OCI-M1 (cell line): ENCODE measurements at regions not wholly inside any gene's neighbourhood (a gene's known extent, or its start where the extent isn't known, plus 50 kb on each side); places are given as distances from the start of the nearest gene placed in this dataset.

ENCODE experiments used
- DNase-seq: peaks from one replicate; lab custom pipeline; 2025; lab: John Stamatoyannopoulos, UW

GRCh38 chr2:192267484-192267883 lies 72.8 kb upstream of the TMEFF2 start:
- DNase-seq = no peak

GRCh38 chr2:192265751-192266150 lies 71.0 kb upstream of the TMEFF2 start:
- DNase-seq = peak; percentile 55

GRCh38 chr2:192254444-192254843 lies 59.7 kb upstream of the TMEFF2 start:
- no peak for DNase-seq

GRCh38 chr2:192253692-192254091 lies 59.0 kb upstream of the TMEFF2 start:
- DNase-seq = no peak

- DNase-seq = no peak
Measured at GRCh38 chr2:192250961-192251360, 56.2 kb upstream of the TMEFF2 start.

GRCh38 chr2:192247456-192247855 lies 52.7 kb upstream of the TMEFF2 start:
- DNase-seq = no peak

GRCh38 chr2:192246297-192246696 lies 51.6 kb upstream of the TMEFF2 start:
- no peak for DNase-seq

GRCh38 chr2:192245329-192245728 lies 50.6 kb upstream of the TMEFF2 start:
- no peak for DNase-seq
